Gastroesophageal sphincter (tissue), 4 donors: ENCODE measurements at regions not wholly inside any gene's neighbourhood (a gene's known extent, or its start where the extent isn't known, plus 50 kb on each side); places are given as distances from the start of the nearest gene placed in this dataset.

Source experiments
- ATAC-seq: fragments of 150-250 bp; one replicate; pipeline ENCODE4 v1.9.1; 2016; ENCODE audit warnings: mild to moderate bottlenecking, moderate library complexity
- H3K27ac ChIP-seq, 4 donors: fragments of 200-600 bp; sonication (generic) in 3 of 4; 1 replicate in 3 of 4; 2 replicates in 1 of 4; pipeline ENCODE4 v1.5.1; 2016 to 2019
- H3K27me3 ChIP-seq: fragments of 200-600 bp; sonication (generic); one replicate; pipeline ENCODE4 v1.5.1; 2019
- H3K36me3 ChIP-seq, 2 donors: fragments of 200-600 bp; sonication (generic); one replicate each; pipeline ENCODE4 v1.5.1; 2019; ENCODE audit warnings: control low read depth in 1 of 2
- H3K4me1 ChIP-seq, 3 donors: fragments of 200-600 bp; sonication (generic); 1 replicate in 2 of 3; 2 replicates in 1 of 3; pipeline ENCODE4 v1.5.1; 2016 to 2019; ENCODE audit warnings: control low read depth in 2 of 3
- H3K4me3 ChIP-seq, 2 donors: fragments of 200-600 bp; sonication (generic); one replicate each; pipeline ENCODE4 v1.5.1; 2019; ENCODE audit warnings: mild to moderate bottlenecking in 1 of 2, moderate library complexity in 1 of 2
- H3K9me3 ChIP-seq, 3 donors: fragments of 200-600 bp; sonication (generic); one replicate each; pipeline ENCODE4 v1.5.1; 2017 to 2019; ENCODE audit warnings: control low read depth in 2 of 3
- CTCF ChIP-seq, 4 experiments: fragments of 200-600 bp in 2 of 4; fragments of 450-650 bp in 2 of 4; sonication (generic) in 1 of 4; IDR thresholded peaks; one replicate each; pipeline ENCODE4 v1.5.1; 2017 to 2019; ENCODE audit warnings: antibody characterized with exemption in 4 of 4, mild to moderate bottlenecking in 2 of 4, moderate library complexity in 2 of 4
- EP300 ChIP-seq: sonication (generic); formaldehyde crosslinking; IDR thresholded peaks from one replicate; pipeline ENCODE4 v1.6.1; 2017; ENCODE audit warnings: antibody characterized with exemption, mild to moderate bottlenecking
- POLR2A ChIP-seq, 2 donors: fragments of 450-650 bp; IDR thresholded peaks; one replicate each; pipeline ENCODE4 v1.6.1; 2017; ENCODE audit warnings: antibody characterized with exemption in 2 of 2, mild to moderate bottlenecking in 2 of 2, moderate library complexity in 1 of 2
- POLR2AphosphoS5 ChIP-seq: sonication (generic); formaldehyde crosslinking; IDR thresholded peaks from one replicate; pipeline ENCODE4 v1.6.1; 2017; ENCODE audit warnings: antibody characterized with exemption
- WGBS, 2 donors: methylation state at CpG; one replicate each; pipeline ENCODE4 v1.1.5; 2018; ENCODE audit warnings: low coverage in 1 of 2; 5-methylcytosine and 5-hydroxymethylcytosine counted together

- no peak overlapping the region for H3K27ac ChIP-seq
- no peaks in the 10 kb centered on the region for H3K36me3 ChIP-seq
- TF ChIP-seq EP300 (no peak), POLR2A (IDR thresholded peaks at IDR 0.05) (no peak), CTCF (IDR thresholded peaks at IDR 0.05) (no peak), POLR2AphosphoS5 (no peak)
- no peak overlapping the region for H3K4me3 ChIP-seq
- no peak for ATAC-seq
- no peaks in the 10 kb centered on the region for H3K4me1 ChIP-seq
- 30 to 55% methylated on average over 2 of the region's 2 CpGs for WGBS, 2 donors
- no peaks in the 10 kb centered on the region for H3K9me3 ChIP-seq
- H3K27me3 ChIP-seq = no peaks in the 10 kb centered on the region
Observed at GRCh38 chr2:118449401-118449800, 361.1 kb downstream of the INSIG2 start.

GRCh38 chr2:118443596-118443995 lies 355.3 kb downstream of the INSIG2 start:
- no peak for TF ChIP-seq POLR2AphosphoS5
- TF ChIP-seq CTCF (IDR thresholded peaks at IDR 0.05) = no peak
- no peak for TF ChIP-seq POLR2A (IDR thresholded peaks at IDR 0.05)
- no peak for TF ChIP-seq EP300
- Histone ChIP-seq H3K36me3 (no peaks in the 10 kb centered on the region), H3K4me1 (no peaks in the 10 kb centered on the region), H3K27me3 (no peaks in the 10 kb centered on the region), H3K4me3 (no peak overlapping the region), H3K27ac (no peak overlapping the region), H3K9me3 (no peaks in the 10 kb centered on the region)
- no peak for ATAC-seq
- WGBS, 2 donors = 46 to 69% methylated on average over 2 of the region's 2 CpGs

GRCh38 chr2:118442996-118443553 lies 354.8 kb downstream of the INSIG2 start:
- no peaks in the 10 kb centered on the region for H3K36me3 ChIP-seq
- no peaks in the 10 kb centered on the region for H3K4me1 ChIP-seq
- 80 to 84% methylated on average over 2 to 3 of the region's 3 CpGs for WGBS, 2 donors
- H3K27me3 ChIP-seq = no peaks in the 10 kb centered on the region
- no peak overlapping the region for H3K27ac ChIP-seq
- H3K9me3 ChIP-seq = no peaks in the 10 kb centered on the region
- no peak for ATAC-seq
- H3K4me3 ChIP-seq = no peak overlapping the region
- TF ChIP-seq CTCF (IDR thresholded peaks at IDR 0.05) (no peak), POLR2A (IDR thresholded peaks at IDR 0.05) (no peak), EP300 (no peak), POLR2AphosphoS5 (no peak)

- Histone ChIP-seq H3K27ac (no peak overlapping the region), H3K27me3 (no peaks in the 10 kb centered on the region), H3K4me1 (no peaks in the 10 kb centered on the region), H3K4me3 (no peak overlapping the region), H3K36me3 (no peaks in the 10 kb centered on the region), H3K9me3 (no peaks in the 10 kb centered on the region)
- no peak for TF ChIP-seq CTCF (IDR thresholded peaks at IDR 0.05)
- ATAC-seq = no peak
- 55% methylated on average over 1 of the region's 1 CpG; no CpG with 5 or more reads in 1 of the 2 donors for WGBS, 2 donors
Observed at GRCh38 chr2:118442046-118442445, 353.8 kb downstream of the INSIG2 start.

- WGBS, 2 donors = 26 to 40% methylated on average over 5 of the region's 5 CpGs
- TF ChIP-seq POLR2A (IDR thresholded peaks at IDR 0.05) (no peak), POLR2AphosphoS5 (no peak), CTCF (IDR thresholded peaks at IDR 0.05) (no peak)
- H3K4me3 ChIP-seq = no peak overlapping the region
Observed at GRCh38 chr2:118440404-118441098, 352.3 kb downstream of the INSIG2 start.

More at GRCh38 chr2:118440404-118441098, 352.3 kb downstream of the INSIG2 start:
- Histone ChIP-seq H3K9me3 (no peaks in the 10 kb centered on the region), H3K27me3 (peaks cover 8% of the 10 kb centered on the region), H3K36me3 (no peaks in the 10 kb centered on the region), H3K4me1 (no peaks in the 10 kb centered on the region), H3K27ac (no peak overlapping the region)
- no peak for ATAC-seq
